ENCODE measurements at regions not wholly inside any gene's neighbourhood (a gene's known extent, or its start where the extent isn't known, plus 50 kb on each side); places are given as distances from the start of the nearest gene placed in this dataset.

DNA sequence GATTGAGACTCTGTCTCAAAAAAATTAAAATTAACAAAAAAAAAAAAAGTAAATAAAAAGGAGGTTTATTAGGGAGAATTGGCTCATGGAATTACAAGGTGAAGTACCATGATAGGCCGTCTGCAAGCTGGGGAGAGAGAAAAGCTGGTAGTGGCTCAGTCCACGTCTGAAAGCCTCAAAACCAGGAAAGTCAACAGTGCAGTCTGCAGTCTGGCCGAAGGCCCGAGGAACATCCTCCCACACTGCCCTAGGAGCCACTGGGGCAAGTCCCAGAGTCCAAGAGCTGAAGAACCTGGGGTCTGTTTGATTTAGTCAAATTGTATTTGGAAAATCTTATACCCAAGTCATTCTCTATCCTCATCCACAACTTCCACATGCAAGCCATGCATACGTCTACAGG lies 59.0 kb upstream of the RAB18 start:
- TF ChIP-seq POLR2A (IDR thresholded peaks at IDR 0.05): no peak
- TF ChIP-seq, protein P1, sequence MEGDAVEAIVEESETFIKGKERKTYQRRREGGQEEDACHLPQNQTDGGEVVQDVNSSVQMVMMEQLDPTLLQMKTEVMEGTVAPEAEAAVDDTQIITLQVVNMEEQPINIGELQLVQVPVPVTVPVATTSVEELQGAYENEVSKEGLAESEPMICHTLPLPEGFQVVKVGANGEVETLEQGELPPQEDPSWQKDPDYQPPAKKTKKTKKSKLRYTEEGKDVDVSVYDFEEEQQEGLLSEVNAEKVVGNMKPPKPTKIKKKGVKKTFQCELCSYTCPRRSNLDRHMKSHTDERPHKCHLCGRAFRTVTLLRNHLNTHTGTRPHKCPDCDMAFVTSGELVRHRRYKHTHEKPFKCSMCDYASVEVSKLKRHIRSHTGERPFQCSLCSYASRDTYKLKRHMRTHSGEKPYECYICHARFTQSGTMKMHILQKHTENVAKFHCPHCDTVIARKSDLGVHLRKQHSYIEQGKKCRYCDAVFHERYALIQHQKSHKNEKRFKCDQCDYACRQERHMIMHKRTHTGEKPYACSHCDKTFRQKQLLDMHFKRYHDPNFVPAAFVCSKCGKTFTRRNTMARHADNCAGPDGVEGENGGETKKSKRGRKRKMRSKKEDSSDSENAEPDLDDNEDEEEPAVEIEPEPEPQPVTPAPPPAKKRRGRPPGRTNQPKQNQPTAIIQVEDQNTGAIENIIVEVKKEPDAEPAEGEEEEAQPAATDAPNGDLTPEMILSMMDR (IDR thresholded peaks at IDR 0.05): no peak
